AG09309 (cell line): ENCODE measurements at regions not wholly inside any gene's neighbourhood (a gene's known extent, or its start where the extent isn't known, plus 50 kb on each side); places are given as distances from the start of the nearest gene placed in this dataset.

Experiments used
- DNase-seq: peaks from one replicate; pipeline ENCODE4 v3.0.0-alpha.2; 2010; ENCODE audit warnings: low read depth
- H3K4me3 ChIP-seq: 2 replicates; pipeline ENCODE4 v1.5.1; 2011; ENCODE audit warnings: mild to moderate bottlenecking, low read depth, low read length, moderate library complexity; ENCODE audit not compliant: control insufficient read depth
- CTCF ChIP-seq: IDR thresholded peaks from 2 replicates; pipeline ENCODE4 v1.5.1; 2011; ENCODE audit warnings: mild to moderate bottlenecking, low read depth, low read length, inconsistent platforms; ENCODE audit not compliant: insufficient read depth, control insufficient read depth; ENCODE audit errors: missing control alignments

- no peak overlapping the region for H3K4me3 ChIP-seq
- no peak for DNase-seq
- no peak for TF ChIP-seq CTCF
Measured at GRCh38 chr9:82376677-82377232, 388.2 kb downstream of the SPATA31D1 start.

- no peak for TF ChIP-seq CTCF
- no peak for DNase-seq
- H3K4me3 ChIP-seq: no peak overlapping the region
Measured at GRCh38 chr9:82382887-82383616, 394.5 kb downstream of the SPATA31D1 start.

GRCh38 chr9:82385633-82386032, 397.1 kb downstream of the SPATA31D1 start:
- H3K4me3 ChIP-seq: no peak overlapping the region
- TF ChIP-seq CTCF: no peak
- no peak for DNase-seq

- H3K4me3 ChIP-seq: no peak overlapping the region
- TF ChIP-seq CTCF: no peak
- no peak for DNase-seq
Measured at GRCh38 chr9:82397534-82397933, 409.0 kb downstream of the SPATA31D1 start.

- H3K4me3 ChIP-seq: no peak overlapping the region
- no peak for DNase-seq
- TF ChIP-seq CTCF: no peak
Measured at GRCh38 chr9:82404196-82404870, 415.8 kb downstream of the SPATA31D1 start.

- TF ChIP-seq CTCF: no peak
- DNase-seq: no peak
- H3K4me3 ChIP-seq: no peak overlapping the region
Measured at GRCh38 chr9:82404881-82405280, 416.3 kb downstream of the SPATA31D1 start.
